Heart left ventricle (tissue), 16 donors: ENCODE measurements at regions not wholly inside any gene's neighbourhood (a gene's known extent, or its start where the extent isn't known, plus 50 kb on each side); places are given as distances from the start of the nearest gene placed in this dataset.

Source experiments
- ATAC-seq, 4 donors: fragments of 200-7000 bp; cut with Tn5 transposase; one replicate each; pipeline ENCODE4 v1.9.1; 2020 to 2022; ENCODE audit warnings: moderate library complexity in 4 of 4, mild to moderate bottlenecking in 3 of 4, moderate number of reproducible peaks in 1 of 4
- DNase-seq, 5 donors: peaks; one replicate each; pipeline ENCODE4 v3.0.0-alpha.2; 2020
- H3K27ac ChIP-seq, 12 donors: fragments of 200-600 bp; sonication (generic) in 4 of 12; one replicate each; pipeline versions ENCODE4 v1.5.0 to v1.8.0; 2016 to 2022; ENCODE audit warnings: mild to moderate bottlenecking in 2 of 12
- H3K27me3 ChIP-seq, 9 donors: fragments of 200-600 bp; sonication (generic) in 2 of 9; one replicate each; pipeline versions ENCODE4 v1.5.1 to v1.8.0; 2016 to 2022; ENCODE audit warnings: mild to moderate bottlenecking in 3 of 9
- H3K36me3 ChIP-seq, 9 donors: fragments of 200-600 bp; sonication (generic) in 2 of 9; one replicate each; pipeline versions ENCODE4 v1.5.0 to v1.8.0; 2018 to 2022; ENCODE audit warnings: mild to moderate bottlenecking in 2 of 9
- H3K4me1 ChIP-seq, 12 donors: fragments of 200-600 bp; sonication (generic) in 4 of 12; one replicate each; pipeline versions ENCODE4 v1.5.0 to v1.8.0; 2016 to 2022; ENCODE audit warnings: mild to moderate bottlenecking in 3 of 12
- H3K4me3 ChIP-seq, 12 donors: fragments of 200-600 bp; sonication (generic) in 4 of 12; one replicate each; pipeline versions ENCODE4 v1.5.0 to v1.8.0; 2017 to 2022; ENCODE audit warnings: mild to moderate bottlenecking in 9 of 12, moderate library complexity in 4 of 12
- H3K9me3 ChIP-seq, 12 donors: fragments of 200-600 bp; sonication (generic) in 4 of 12; one replicate each; pipeline versions ENCODE4 v1.5.0 to v1.8.0; 2016 to 2022; ENCODE audit warnings: mild to moderate bottlenecking in 1 of 12
- CTCF ChIP-seq, 12 donors: fragments of 200-600 bp; sonication (generic) in 4 of 12; IDR thresholded peaks; one replicate each; pipeline versions ENCODE4 v1.5.0 to v1.8.0; 2018 to 2022; ENCODE audit warnings: antibody characterized with exemption in 12 of 12, mild to moderate bottlenecking in 5 of 12
- POLR2A ChIP-seq, 2 donors: fragments of 450-650 bp; IDR thresholded peaks; one replicate each; pipeline ENCODE4 v1.6.1; 2017; ENCODE audit warnings: antibody characterized with exemption in 2 of 2, mild to moderate bottlenecking in 2 of 2, moderate library complexity in 2 of 2
- WGBS, 4 donors: extraction: QIAGEN DNeasy Blood & Tissue Kit in 2 of 4; methylation state at CpG; one replicate each; pipeline versions ENCODE4 v1.1.5 to v1.1.7; 2013 to 2018; 5-methylcytosine and 5-hydroxymethylcytosine counted together
- intact Hi-C, 10 donors: fragments of 100-400 bp; cut with DNase I; formaldehyde crosslinking; loops; one replicate each; pipeline versions ENCODE4 v1.11.1 to v1.14.2; 2022
- donor health status: ischemic (EF 13 %, LVEDD 7.1; RV severe dilation, severe dysfunction).
- donor health status: healthy with polysubstance abuse.
- donor health status: DM: no; HTN: yes; CAD: no.
- donor health status: DM: no; HTN: no; CAD: no.
- donor health status: ischemic (EF 25% LVEDD 6.9; RV normal size, moderate dysfunction).
- donor health status: ischemic (EF 25% LVEDD 5.7; RV mildly dilated, moderate dysfunction).
- donor health status: healthy.
- donor health status: DM: yes; HTN: yes; CAD: no.
- donor health status: ischemic (EF 35%, LVEDD 5.7; RV mildly dilated, moderate dysfunction).
- donor health status: nonischemic (EF 11% LVEDD 7.7; RV severe dilation, severe dysfunction).
- donor health status: DM: yes; HTN: yes; CAD: no.
- donor health status: PGD.
- donor health status: ischemic (EF 29% LVEDD 5.4; RV normal size, mild dysfunction).
- donor health status: nonischemic (EF 23%, LVEDD 6.1; RV moderate dilation, normal function).

GRCh38 chr11:109236188-109236587 is 185.8 kb upstream of the C11orf87 start:
- no peak for TF ChIP-seq CTCF (IDR thresholded peaks at IDR 0.05)
- TF ChIP-seq POLR2A (IDR thresholded peaks at IDR 0.05), result no peak
- Histone ChIP-seq H3K9me3 (peaks cover 0 to 8% (median 0%) of the 10 kb centered on the region in 12 donors), H3K27ac (no peak overlapping the region), H3K36me3 (no peaks in the 10 kb centered on the region), H3K27me3 (no peaks in the 10 kb centered on the region), H3K4me3 (no peak overlapping the region), H3K4me1 (no peaks in the 10 kb centered on the region)
- 66 to 80% (median 73%) methylated on average over 2 of the region's 2 CpGs for WGBS, 4 donors
- DNase-seq, result no peak
- ATAC-seq, result no peak
- intact Hi-C loops, result no loop called here

- Histone ChIP-seq H3K9me3 (peaks cover 0 to 8% (median 0%) of the 10 kb centered on the region in 12 donors), H3K27ac (no peak overlapping the region), H3K4me1 (no peaks in the 10 kb centered on the region), H3K27me3 (no peaks in the 10 kb centered on the region), H3K4me3 (no peak overlapping the region), H3K36me3 (no peaks in the 10 kb centered on the region)
- TF ChIP-seq POLR2A (IDR thresholded peaks at IDR 0.05) (no peak), CTCF (IDR thresholded peaks at IDR 0.05) (no peak)
- intact Hi-C loops, result no loop called here
- WGBS, 4 donors, result 33 to 46% (median 41%) methylated on average over 1 of the region's 1 CpG
- DNase-seq (no peak), ATAC-seq (peak in 2 of 4 donors; percentile 24 to 42)
Observed at GRCh38 chr11:109236696-109237095, 185.3 kb upstream of the C11orf87 start.

- Histone ChIP-seq H3K4me1 (no peaks in the 10 kb centered on the region), H3K4me3 (no peak overlapping the region), H3K9me3 (peaks cover 0 to 8% (median 0%) of the 10 kb centered on the region in 12 donors), H3K27ac (no peak overlapping the region), H3K36me3 (no peaks in the 10 kb centered on the region), H3K27me3 (no peaks in the 10 kb centered on the region)
- intact Hi-C loops, result no loop called here
- ATAC-seq (no peak), DNase-seq (no peak)
- no peak for TF ChIP-seq CTCF (IDR thresholded peaks at IDR 0.05)
- TF ChIP-seq POLR2A (IDR thresholded peaks at IDR 0.05), result no peak
Observed at GRCh38 chr11:109237636-109238035, 184.4 kb upstream of the C11orf87 start.

- peaks cover 0 to 8% (median 0%) of the 10 kb centered on the region in 12 donors for H3K9me3 ChIP-seq
- no peak for TF ChIP-seq POLR2A (IDR thresholded peaks at IDR 0.05)
- intact Hi-C loops, result no loop called here
Observed at GRCh38 chr11:109241988-109242536, 179.9 kb upstream of the C11orf87 start.

GRCh38 chr11:109247071-109247470 is 174.9 kb upstream of the C11orf87 start:
- TF ChIP-seq POLR2A (IDR thresholded peaks at IDR 0.05) (no peak), CTCF (IDR thresholded peaks at IDR 0.05) (no peak)
- no peaks in the 10 kb centered on the region for H3K4me1 ChIP-seq
- ATAC-seq, result no peak

More at GRCh38 chr11:109241988-109242536, 179.9 kb upstream of the C11orf87 start:
- 57 to 67% (median 60%) methylated on average over 3 of the region's 3 CpGs for WGBS, 4 donors
- H3K4me1 ChIP-seq, result no peaks in the 10 kb centered on the region
- no peak for DNase-seq
- no peak for ATAC-seq
- no peaks in the 10 kb centered on the region for H3K36me3 ChIP-seq
- H3K27me3 ChIP-seq, result no peaks in the 10 kb centered on the region
- no peak overlapping the region for H3K4me3 ChIP-seq
- H3K27ac ChIP-seq, result no peak overlapping the region

More at GRCh38 chr11:109247071-109247470, 174.9 kb upstream of the C11orf87 start:
- Histone ChIP-seq H3K27ac (no peak overlapping the region), H3K4me3 (no peak overlapping the region), H3K9me3 (no peaks in the 10 kb centered on the region), H3K27me3 (no peaks in the 10 kb centered on the region), H3K36me3 (no peaks in the 10 kb centered on the region)
- intact Hi-C loops, result no loop called here
- WGBS, 4 donors, result 72 to 83% (median 78%) methylated on average over 5 of the region's 5 CpGs
- no peak for DNase-seq
